HG03439 (cell line): ENCODE measurements at regions not wholly inside any gene's neighbourhood (a gene's known extent, or its start where the extent isn't known, plus 50 kb on each side); places are given as distances from the start of the nearest gene placed in this dataset.
"Not testable (repeated sequence)": the region's sequence is repeated elsewhere in the genome, so short reads cannot be mapped to it uniquely, and the experiment has no call there.

ENCODE experiments used
- ATAC-seq: cut with Tn5 transposase; IDR thresholded peaks from one replicate; pipeline ENCODE4 v1.9.1; 2021; ENCODE audit warnings: mild to moderate bottlenecking, moderate library complexity; ENCODE audit not compliant: unreplicated experiment

DNA sequence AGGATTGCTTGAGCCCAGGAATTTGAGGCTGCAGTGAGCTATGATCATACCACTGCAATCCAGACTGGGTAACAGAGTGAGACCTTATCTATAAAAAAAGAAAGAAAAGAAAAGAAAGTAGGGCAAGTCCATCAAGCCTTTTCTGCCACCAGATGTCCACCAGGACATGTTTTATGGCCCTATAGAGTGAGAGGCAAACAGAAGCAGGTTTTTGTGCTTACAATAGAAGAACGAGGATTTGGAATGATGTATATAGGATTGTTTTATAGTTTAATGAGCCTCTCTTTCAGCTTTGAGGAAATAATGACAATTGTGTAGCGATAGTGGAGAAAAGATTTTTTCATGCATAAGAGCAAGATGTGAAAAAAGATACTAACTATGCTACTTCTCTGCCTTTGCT, 480.5 kb downstream of the KLF12 start:
- no peak for ATAC-seq

DNA sequence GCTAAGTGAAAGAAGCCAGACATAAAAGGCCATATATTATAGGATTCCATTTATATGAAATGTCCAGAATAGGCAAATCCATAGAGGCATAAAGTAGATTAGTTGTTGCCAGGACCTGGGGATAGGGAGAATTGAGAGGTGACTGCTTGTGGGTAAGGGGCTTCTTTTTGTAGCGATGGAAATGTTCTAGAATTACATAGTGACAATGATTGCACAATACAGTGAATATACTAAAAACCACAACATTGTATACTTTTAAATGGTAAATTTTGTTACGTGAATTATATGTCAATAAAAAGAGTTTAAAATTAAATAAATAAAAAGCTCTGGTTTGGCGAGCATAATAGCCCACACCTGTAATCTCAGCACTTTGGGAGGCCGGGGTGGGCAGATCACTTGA, 486.8 kb downstream of the KLF12 start:
- ATAC-seq, result no peak

DNA sequence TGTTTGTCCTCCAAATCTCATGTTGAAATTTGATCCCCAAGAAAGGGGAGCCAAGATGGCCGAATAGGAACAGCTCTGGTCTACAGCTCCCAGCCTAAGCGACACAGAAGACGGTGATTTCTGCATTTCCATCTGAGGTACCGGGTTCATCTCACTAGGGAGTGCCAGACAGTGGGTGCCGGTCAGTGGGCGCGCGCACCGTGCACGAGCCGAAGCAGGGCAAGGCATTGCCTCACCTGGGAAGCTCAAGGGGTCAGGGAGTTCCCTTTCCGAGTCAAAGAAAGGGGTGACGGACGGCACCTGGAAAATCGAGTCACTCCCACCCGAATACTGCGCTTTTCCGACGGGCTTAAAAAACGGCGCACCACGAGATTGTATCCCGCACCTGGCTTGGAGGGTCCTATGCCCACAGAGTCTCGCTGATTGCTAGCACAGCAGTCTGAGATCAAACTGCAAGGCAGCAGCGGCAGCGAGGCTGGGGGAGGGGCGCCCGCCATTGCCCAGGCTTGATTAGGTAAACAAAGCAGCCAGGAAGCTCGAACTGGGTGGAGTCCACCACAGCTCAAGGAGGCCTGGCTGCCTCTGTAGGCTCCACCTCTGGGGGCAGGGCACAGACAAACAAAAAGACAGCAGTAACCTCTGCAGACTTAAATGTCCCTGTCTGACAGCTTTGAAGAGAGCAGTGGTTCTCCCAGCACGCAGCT, 493.6 kb downstream of the KLF12 start:
- not testable (repeated sequence) for ATAC-seq

DNA sequence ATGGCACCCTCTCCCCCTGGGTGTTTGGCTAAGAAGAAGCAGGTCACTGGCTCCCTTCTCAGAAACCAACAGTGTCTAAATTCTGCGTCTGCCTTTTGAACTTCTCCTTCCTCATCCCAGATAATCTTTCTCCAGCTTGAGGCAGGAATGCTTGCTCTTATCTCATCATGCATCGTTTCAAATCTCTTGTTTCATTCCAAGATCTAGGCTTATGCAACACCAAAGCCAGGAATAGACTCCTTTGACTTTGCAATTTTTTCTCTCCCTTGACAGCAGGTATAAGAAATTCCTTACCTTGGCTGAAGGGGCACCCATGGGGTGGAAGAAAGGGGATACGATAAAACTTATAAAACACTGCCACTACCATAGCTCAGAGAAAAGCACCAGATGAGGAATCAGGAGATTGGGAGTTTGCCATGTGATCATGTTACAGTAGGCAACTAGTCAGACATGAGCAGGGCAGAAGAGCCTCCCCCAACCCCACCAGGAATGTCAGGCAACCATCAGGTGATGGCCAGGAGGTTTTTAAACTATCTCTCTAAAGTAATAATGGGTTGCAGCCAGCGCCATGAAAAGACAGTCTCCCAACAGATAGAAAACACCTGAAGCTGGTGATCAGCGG, 498.9 kb downstream of the KLF12 start:
- ATAC-seq, result no peak

DNA sequence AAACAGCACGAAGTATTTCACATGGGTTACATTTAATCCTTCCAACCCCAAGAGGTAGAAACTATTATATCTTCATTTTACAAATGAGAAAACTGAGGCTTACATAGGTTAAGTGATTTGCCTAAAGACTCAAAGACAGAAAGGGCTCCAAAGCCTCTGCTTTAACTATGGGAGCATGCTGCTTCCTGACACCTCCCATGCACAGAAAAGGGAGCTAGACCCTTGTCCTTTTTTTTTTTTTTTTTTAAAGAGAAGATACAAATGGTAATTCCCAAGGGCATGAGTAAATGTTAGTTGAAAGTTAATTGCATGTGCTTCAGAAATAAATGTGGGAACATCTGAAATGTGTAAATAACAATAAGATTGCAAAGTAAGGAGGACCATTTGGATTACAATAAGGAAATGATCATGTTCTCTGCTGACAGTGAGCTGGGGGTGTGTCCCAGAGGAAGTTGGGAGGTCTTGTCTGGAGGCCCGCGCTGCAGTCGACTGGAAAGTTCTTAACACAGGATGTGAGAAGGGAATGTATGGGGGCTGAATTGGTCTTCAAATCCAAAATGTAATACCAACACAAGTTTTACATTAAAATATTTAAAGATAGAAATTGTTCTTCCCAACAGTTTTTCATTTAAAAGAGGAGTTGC, 500.3 kb downstream of the KLF12 start:
- no peak for ATAC-seq

DNA sequence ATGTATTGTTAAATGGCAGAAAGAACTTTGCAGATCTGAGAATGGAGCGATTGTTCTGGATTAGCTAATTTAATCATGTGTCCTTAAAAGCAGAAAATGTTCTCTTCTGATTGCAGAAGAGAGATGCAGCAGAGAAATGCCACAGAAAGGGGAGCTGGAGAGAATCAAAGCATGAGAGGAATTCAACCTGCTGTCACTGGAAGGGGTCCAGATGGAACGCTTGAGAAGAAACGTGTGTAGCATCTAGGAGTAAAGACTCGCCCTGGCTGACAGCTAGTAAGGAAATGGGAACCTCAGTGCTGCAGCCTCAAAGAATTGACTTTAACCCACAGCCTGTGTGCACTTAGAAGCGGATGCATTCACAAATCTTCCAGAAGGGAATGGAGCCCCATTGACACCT, 502.8 kb downstream of the KLF12 start:
- no peak for ATAC-seq

DNA sequence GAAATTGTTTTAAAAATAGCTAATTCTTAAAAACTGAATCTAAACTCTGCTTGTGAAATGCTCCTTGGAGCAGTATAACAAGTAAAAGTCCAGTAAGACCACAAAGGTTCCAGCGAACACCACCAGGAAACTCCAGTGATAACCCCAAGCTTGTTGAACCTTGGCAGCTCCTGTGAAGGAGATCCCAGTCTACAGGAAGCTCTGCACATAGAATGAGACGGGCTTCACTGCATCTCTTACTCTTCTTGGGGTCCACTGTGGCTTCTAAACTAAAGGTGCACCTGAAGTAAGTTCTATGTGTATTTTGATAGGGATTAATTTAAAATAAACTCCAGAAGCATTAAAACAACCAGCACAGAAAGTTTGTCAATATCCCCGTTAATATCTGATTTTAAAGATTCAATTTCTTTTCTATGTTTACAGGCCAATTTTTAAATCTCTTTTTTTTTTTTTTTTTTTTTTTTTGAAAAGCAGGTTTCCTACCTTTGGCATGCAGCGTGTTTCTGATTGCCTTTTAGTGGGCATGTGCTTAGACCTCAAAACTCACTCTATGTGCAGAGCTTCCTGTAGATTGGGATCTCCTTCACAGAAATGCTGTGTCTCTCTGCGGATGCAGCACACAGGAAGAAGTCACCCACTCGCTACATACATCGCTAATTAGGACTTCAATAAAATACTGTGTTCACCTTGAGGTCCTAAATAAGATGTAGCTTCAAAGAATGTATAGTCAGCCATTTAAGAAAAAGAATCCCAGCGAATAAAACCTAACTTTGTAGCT, 508.5 kb downstream of the KLF12 start:
- no peak for ATAC-seq

DNA sequence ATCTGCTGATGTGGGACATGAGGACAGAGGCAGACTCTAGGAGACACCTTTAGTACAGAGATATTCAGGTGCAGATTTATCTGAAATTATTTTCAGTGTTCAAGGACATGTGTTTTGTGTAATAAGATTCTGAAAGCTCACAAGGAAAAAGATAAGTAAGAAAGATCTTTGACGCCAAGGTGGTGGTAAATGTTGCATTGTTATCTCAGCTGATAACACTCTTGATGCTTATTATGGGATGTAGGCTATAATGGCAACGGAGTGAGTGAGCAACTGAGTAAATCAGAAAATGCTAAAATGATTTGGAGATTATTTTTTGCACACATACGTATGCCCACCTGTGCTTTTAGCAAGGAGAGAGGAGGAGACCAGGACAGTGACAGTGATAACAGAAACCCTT, 510.9 kb downstream of the KLF12 start:
- no peak for ATAC-seq

DNA sequence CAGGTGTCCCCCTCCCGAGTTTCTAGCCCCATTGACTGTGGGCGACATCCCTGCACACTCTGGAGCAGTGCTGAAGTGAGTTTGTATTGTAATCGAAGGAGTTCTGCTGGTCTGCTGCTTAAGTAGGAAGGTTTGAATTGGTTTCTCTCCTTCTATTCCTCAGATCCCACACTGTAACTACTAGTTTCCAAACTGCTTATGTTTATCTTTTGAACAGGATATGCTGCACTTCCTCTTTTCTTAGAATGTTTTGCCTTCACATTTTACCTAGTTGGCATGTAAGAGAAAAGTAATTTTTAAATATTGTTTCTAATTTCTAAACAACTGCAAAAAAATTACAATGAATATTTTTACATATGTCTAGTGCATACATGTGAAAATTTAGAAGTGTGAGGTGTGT, 511.8 kb downstream of the KLF12 start:
- no peak for ATAC-seq

DNA sequence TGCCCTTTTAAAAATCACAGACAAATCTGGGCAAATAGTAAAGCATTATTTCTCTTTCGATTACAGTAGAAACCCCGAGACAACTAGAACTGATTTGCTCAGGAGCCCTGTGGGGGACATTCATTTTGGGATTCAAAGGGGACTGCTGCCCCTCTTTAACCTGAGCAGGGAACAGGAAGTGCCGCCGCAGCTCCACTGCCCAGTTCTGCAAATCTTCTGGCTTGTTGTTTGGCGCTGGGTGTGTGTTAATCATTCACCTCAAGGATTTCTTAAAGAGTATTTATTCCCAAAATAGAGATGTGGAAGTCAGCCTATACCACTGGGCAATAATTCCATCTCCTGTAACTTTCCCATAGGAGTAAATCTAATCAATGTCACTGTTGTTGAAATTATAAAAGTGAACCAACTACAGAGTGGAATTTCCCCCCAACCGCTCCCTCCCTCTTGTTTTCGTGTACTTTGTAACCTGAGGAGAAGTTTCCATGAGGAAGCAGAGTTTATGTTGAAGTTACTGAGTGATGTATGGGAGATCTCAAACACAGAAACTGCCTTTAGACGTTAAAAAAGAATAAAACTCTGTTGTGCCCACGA, 515.8 kb downstream of the KLF12 start:
- ATAC-seq, result no peak

DNA sequence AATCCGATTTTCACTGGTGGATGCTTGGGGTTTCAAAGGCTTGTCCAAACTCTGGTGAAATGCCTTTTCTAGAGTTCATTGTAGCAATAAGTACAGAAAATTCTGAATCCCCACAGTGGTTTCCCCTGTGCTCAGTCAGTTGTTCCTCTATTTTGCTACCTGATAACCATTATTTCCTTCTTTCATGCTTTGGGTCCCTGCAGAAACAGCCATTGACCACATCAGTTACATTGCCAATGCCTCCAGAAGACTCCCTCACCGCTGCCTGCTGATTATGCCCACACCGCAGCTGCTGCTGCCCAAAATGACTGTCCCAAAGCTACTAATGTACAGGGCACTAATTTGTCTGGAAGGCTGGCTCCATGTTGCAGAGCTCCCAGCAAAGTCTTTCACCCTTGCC, 517.3 kb downstream of the KLF12 start:
- ATAC-seq, result no peak

DNA sequence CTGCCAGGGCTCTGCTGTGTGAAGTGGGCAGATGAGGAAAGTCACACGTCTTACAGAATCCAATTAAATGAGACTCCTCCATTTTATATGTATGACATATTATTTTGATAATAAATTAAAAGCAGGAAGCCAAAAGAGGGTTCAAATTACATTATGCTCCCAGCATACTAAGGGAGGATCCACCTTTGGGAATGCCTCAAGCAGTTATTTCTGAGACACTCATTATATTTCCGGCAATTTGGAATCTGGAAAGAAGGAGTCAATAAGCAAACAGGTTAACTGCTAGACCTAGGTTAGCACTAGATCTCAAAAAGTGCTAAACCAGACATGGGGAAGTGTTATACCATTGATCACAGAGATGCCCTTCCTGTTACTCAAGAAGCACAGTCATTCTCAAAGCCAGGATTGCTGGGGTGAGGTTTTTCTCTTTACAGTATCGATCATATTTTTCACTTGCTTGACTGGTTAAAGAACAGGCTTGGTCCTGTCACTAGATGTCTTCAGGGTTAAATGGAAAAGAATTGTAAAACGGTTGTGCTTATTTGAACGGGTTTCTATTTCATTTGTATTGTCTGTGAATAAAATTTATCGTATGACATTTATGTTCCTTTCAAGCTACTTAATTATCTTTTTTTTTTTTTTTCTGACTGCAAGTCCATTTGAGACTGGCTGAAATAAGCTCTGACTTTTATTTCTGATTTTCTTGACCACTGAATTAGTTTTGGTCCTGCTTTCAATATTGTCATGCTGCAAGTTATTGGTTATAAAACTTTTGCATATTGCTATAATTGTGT, 523.2 kb downstream of the KLF12 start:
- ATAC-seq, result no peak

DNA sequence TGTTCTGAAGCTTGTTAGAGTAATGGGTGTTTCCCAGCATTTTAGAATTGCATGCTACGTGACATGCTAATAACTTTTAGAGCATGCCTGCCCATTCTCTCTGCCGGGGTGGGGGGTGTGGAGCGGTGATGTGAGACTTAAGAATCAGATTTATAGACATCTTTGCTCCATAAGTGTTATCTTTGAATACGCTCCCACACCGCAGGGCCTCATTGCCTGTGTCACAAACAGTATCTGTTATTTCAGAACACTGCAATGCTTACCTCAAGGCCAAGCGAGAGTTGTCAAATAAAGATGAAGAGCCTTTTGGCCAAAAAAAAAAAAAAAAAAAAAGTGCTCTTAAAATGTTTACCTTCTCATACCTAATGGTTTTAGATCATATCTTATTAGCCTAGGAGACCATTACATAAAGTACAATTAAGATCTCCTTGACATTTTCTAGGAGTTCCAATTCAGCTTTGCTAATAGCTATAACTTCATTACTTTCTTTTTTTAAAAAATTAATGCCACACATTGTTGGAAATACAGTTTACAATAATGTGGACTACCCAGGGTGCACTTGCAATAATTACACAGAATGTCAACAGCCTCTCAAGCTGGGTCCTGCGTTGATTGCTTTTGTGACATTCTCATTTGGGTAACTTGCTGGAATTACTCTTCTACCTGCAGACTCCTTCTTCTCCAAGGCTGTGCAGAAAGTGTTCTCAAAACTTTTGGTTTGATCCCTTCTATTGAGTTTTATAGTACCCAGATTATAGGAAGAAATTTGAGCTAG, 525.3 kb downstream of the KLF12 start:
- ATAC-seq, result no peak

DNA sequence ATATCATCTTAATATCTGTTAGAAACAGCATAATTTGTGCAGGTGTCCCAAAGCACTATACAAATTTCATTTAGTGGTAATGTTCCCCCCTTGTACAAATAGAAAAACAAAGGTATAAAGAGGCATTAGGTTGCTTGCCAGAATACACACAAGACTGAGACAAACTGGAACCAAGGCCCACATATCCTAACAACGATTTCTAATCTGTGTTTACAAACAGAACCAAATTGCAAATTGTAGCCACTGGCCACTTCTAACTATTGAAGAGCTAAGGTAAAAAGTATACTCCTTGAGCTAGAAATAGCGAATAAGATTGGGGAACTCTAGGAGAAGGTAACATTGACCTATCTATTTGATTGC, 526.1 kb downstream of the KLF12 start:
- no peak for ATAC-seq

DNA sequence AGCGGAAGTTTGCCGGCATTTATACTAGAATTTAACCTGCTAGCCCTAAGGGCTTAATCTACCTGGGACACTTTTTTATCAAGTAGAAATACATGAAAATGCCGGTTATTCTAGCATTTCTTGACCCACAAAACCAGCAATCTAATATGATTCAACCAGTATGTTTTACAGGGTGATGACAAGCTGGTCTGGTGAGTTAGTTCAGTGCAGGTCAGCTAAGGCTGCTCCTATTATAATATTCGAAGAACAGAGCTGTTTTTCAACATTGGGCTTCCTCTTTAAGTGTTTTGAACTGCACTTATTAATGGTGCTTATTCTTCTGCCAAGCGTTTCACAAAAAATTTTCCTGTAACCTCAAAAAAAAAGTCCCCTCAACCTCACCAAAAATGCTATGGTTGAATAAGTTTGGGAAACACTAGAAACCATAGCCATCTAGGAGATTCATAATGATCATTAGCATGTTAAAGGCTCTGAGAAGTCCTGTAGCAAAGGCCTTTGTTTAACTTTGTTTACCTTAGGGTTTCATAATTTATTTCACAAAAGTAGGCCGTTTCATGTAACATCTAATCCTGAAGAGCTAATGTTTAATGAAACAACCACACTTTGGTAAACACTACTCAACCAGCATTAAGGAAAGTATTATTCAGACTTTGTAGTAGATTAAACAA, 526.6 kb downstream of the KLF12 start:
- ATAC-seq, result no peak

DNA sequence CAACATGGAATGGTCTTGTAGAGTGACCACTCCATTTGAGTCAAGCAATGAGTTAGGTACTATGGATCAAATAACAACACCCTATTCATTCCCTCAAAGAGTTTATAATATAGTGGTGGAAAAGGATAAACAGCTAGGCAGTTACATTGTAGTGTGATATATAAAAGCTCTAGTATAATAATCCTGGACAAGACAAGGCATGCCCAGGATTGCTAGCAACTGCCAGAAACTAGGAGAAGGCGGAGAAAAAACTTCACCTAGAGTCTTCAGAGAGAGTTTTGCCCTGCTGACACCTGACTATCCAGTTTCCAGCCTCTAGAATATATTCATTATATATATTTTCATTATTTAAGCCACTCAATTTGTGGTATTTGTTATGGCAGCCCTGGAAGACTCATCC, 530.6 kb downstream of the KLF12 start:
- ATAC-seq, result no peak

DNA sequence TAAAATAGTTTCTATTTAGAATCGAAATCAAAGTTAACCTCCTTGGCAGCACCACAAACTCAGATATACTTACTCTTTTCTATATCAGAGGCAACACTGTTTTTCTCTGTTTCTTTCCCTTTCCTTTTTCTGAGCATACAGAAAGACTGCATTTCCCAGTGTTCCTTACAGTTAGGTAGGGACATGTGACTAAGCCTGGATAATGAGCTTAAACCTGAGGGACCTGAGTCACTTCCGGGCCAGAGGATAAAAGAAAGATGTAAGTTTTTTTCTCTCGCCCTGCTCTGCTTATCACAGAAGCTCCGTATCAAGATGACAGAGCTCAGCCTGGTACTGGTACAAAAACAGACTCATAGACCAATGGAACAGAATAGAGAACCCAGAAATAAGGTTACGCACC, 531.9 kb downstream of the KLF12 start:
- no peak for ATAC-seq

DNA sequence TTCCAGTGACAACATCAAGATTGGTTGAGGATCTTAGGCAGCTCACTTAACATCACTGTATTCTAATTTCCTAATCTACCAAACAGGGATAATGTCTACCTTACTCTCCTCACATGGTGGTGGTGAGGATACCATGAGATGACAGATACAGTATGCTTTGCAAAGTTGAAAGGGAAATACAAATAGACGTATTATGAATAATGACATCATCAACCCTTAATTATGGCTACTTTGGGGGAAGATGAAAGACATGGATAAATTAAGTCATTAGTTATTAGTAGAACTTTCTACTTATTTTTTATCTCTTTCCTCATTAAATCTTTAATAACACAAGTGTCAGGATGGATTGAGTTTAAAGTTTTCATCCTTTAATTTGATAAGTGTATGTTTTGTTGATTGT, 532.5 kb downstream of the KLF12 start:
- no peak for ATAC-seq
